Epithelial cell of proximal tubule (primary cell): ENCODE measurements at regions not wholly inside any gene's neighbourhood (a gene's known extent, or its start where the extent isn't known, plus 50 kb on each side); places are given as distances from the start of the nearest gene placed in this dataset.
A peak's percentile ranks its signal among the peaks of the same experiment; 100 is the strongest.
"Not testable (repeated sequence)": the region's sequence is repeated elsewhere in the genome, so short reads cannot be mapped to it uniquely, and the experiment has no call there.

ENCODE experiments used
- DNase-seq: peaks from one replicate; pipeline ENCODE4 v3.0.0-alpha.2; 2011; ENCODE audit warnings: low read depth
- H3K4me3 ChIP-seq: 2 replicates; pipeline ENCODE4 v1.5.1; 2011; ENCODE audit warnings: low read depth, mild to moderate bottlenecking, low read length
- CTCF ChIP-seq: conservative IDR thresholded peaks from 2 replicates; pipeline ENCODE4 v1.5.1; 2012; ENCODE audit warnings: low read depth, mild to moderate bottlenecking, low read length

DNA sequence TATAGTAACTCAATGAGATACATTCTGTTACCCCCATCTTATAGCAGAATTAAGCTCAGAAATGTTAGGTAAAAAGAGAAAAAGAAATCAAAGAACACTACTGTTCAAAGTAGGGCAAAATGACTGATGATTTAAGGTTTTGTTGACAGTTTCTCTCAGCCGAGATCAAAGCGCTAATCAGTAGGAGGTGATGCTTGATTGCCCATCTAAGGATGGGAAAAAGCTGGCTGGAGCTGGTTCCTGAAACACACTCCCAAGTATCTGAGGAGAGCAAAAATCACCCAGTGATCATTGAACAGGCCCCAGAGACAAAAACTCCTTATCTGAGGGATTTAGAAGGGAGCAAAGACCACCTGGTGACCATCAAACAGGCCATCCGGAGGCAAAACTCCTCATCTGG lies 64.5 kb upstream of the CSF1 start:
- peak; percentile 50 for DNase-seq
- no peak overlapping the region for H3K4me3 ChIP-seq
- no peak for TF ChIP-seq CTCF

DNA sequence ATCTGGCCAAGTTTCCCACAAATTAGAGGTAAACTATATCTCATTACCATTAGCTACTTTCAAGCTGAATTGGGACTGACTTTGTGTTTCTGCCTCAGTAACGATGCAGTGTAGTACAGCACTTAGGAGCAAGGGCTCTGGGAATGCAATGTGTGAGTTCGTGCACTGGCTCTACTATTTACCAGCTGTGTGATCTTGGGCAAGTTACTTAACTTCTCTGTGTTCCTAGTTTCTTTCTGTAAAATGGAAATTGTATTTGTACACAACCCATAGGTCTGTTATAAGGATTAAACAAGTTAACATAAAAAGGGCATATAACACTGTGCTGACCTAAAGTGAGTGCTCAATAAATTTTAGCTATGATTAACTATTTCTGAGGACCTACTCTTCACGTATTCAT lies 65.0 kb upstream of the CSF1 start:
- DNase-seq, result no peak
- no peak overlapping the region for H3K4me3 ChIP-seq
- no peak for TF ChIP-seq CTCF

DNA sequence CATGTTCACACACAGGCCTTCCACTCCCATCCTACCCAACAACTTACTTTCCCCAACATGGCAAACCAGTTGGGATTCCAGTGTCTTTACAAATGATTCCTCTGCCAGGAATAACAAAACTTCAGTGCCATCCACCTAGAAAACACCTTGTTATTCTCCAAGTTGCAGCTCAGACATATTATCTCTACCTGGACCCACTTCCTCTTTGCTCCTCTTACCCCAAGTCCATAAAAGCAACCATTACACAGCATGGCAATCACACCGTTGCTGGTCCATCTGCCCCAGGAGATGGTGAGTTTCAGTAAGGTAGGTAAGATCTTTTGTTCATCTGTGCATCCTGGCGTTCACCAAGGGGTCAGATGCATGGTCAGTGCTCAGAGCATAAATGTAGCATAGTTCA lies 66.0 kb upstream of the CSF1 start:
- no peak for TF ChIP-seq CTCF
- H3K4me3 ChIP-seq, result no peak overlapping the region
- DNase-seq, result no peak

DNA sequence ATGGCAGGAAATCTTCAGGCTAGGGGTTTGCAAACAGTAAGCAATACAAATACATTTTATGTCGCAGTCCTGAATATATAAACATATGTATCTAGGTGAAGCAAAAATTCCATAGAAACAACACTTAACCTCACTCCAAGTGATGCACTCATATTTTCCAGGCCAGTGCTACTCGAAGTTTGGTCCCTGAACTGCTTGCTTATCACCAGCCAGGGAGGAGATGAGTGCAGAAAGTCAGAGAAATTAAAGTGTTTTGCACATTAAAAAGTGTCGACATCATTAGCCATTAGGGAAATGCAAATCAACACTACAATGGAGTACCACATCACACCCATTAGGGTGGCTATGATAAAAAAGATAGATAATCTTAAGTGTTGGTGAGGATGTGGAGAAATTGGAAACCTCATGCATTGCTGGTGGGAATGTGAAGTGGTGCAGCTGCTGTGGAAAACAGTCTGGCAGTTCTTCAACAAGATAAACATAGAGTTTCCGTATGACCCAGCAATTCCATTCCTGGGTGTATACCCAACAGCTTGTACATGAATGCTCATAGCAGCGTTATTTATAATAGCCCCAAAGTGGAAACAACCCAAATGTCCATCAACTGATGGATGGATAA lies 70.5 kb upstream of the CSF1 start:
- DNase-seq, result no peak
- TF ChIP-seq CTCF, result no peak
- no peak overlapping the region for H3K4me3 ChIP-seq

- not testable (repeated sequence) for DNase-seq, H3K4me3 ChIP-seq
Observed at GRCh38 chr1:109839276-109839675, 71.4 kb upstream of the CSF1 start.

- no peak for DNase-seq
- TF ChIP-seq CTCF, result peak; percentile 32
- H3K4me3 ChIP-seq, result no peak overlapping the region
Observed at GRCh38 chr1:109838838-109839240, 71.8 kb upstream of the CSF1 start.

DNA sequence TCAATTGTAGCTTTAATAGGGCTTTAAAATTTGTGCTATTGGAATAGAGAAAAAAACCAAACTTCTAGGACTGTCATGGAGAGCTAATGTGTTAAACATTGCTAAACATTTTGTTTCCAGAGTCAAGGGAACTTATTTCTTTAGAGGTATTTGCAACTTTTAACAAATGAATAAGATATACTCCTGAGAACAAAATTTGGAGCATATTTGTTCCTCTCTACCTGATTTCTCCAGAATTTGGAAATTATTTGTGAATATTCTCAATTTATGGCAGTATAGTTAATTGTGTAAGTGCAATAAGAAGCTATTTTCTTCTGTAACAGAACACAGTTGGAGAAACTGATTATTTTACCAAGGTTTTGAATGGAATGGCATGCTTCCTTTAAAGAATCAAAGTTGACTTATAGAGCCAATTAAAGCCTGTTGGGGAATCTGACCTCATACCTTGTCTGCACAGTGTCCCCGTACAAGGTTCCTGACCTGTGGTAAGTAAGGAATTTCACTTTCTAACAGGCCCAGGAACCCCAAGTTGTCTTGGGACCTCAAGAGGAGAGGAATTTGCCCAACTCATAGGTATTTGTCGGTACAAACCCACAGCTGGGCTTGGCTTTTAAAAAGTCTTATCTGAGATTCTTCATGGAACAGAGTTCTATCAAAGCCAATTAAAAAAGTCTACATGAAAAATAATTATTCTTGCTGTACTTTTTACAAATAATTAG lies 72.6 kb upstream of the CSF1 start:
- TF ChIP-seq CTCF, result no peak
- DNase-seq, result no peak
- H3K4me3 ChIP-seq, result no peak overlapping the region

GRCh38 chr1:109835645-109836044 lies 71.9 kb upstream of the EPS8L3 start:
- not testable (repeated sequence) for DNase-seq, H3K4me3 ChIP-seq
